NB4 (cell line): ENCODE measurements at regions not wholly inside any gene's neighbourhood (a gene's known extent, or its start where the extent isn't known, plus 50 kb on each side); places are given as distances from the start of the nearest gene placed in this dataset.

Source experiments
- CTCF ChIP-seq: IDR thresholded peaks from one replicate; pipeline ENCODE4 v1.5.1; 2012; ENCODE audit warnings: low read depth, low read length
- POLR2A ChIP-seq: IDR thresholded peaks from 2 replicates; pipeline ENCODE4 v1.6.1; 2011; ENCODE audit warnings: mild to moderate bottlenecking; ENCODE audit not compliant: insufficient read length; ENCODE audit errors: extremely low read depth
- TF ChIP-seq, protein P1 (sequence below): IDR thresholded peaks from 2 replicates; pipeline ENCODE4 v1.6.1; 2011; ENCODE audit warnings: low read depth, low read length

DNA sequence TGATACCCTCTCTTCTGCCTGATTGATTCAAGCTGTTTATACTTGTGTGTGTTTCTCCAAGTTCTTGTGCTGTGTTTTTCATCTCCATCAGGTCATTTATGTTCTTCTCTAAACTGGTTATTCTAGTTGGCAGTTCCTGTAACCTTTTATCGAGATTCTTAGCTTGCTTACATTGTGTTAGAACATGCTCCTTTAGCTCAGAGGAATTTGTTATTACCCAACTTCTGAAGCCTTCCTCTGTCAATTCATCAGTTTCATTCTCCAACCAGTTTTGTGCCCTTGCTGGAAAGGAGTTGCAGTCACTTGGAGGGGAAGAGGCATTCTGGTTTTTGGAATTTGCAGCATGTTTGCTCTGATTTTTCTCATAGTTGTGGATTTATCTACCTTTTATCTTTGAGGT lies 126.2 kb upstream of the FTMT start:
- TF ChIP-seq CTCF: no peak
- no peak for TF ChIP-seq POLR2A
- TF ChIP-seq, protein P1, sequence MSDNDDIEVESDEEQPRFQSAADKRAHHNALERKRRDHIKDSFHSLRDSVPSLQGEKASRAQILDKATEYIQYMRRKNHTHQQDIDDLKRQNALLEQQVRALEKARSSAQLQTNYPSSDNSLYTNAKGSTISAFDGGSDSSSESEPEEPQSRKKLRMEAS: no peak
